Superior temporal gyrus (tissue), 1 donor: ENCODE measurements at regions not wholly inside any gene's neighbourhood (a gene's known extent, or its start where the extent isn't known, plus 50 kb on each side); places are given as distances from the start of the nearest gene placed in this dataset.
"Not testable (repeated sequence)": the region's sequence is repeated elsewhere in the genome, so short reads cannot be mapped to it uniquely, and the experiment has no call there.

Experiments
- DNase-seq: peaks from one replicate; pipeline ENCODE4 v3.0.0-alpha.2; 2016; ENCODE audit errors: extremely low spot score

- DNase-seq, result no peak
These were observed 181.4 kb downstream of the TLE3 start for GRCh38 chr15:69916169-69916785.

- DNase-seq, result no peak
These were observed 180.7 kb downstream of the TLE3 start for GRCh38 chr15:69917056-69917455.

GRCh38 chr15:69919816-69920215 lies 177.9 kb downstream of the TLE3 start:
- peak; percentile 19 for DNase-seq

GRCh38 chr15:69920221-69920620 lies 177.5 kb downstream of the TLE3 start:
- DNase-seq, result no peak

GRCh38 chr15:69921626-69922619 lies 175.8 kb downstream of the TLE3 start:
- no peak for DNase-seq

- DNase-seq, result no peak
These were observed 173.2 kb downstream of the TLE3 start for GRCh38 chr15:69924531-69924930.

GRCh38 chr15:69926006-69926405 lies 171.7 kb downstream of the TLE3 start:
- DNase-seq, result no peak

- no peak for DNase-seq
These were observed 171.0 kb downstream of the TLE3 start for GRCh38 chr15:69926721-69927120.

- DNase-seq, result not testable (repeated sequence)
These were observed 168.8 kb downstream of the TLE3 start for GRCh38 chr15:69928890-69929289.

GRCh38 chr15:69929905-69930630 lies 167.6 kb downstream of the TLE3 start:
- DNase-seq, result no peak

- no peak for DNase-seq
These were observed 167.0 kb downstream of the TLE3 start for GRCh38 chr15:69930754-69931153.

- peak; percentile 13 for DNase-seq
These were observed 166.6 kb downstream of the TLE3 start for GRCh38 chr15:69931156-69931555.

- no peak for DNase-seq
These were observed 163.1 kb downstream of the TLE3 start for GRCh38 chr15:69934607-69935006.

GRCh38 chr15:69939513-69940440 lies 157.9 kb downstream of the TLE3 start:
- peak; percentile 16 for DNase-seq

GRCh38 chr15:69940441-69941300 lies 157.0 kb downstream of the TLE3 start:
- peak; percentile 15 for DNase-seq

- no peak for DNase-seq
These were observed 156.5 kb downstream of the TLE3 start for GRCh38 chr15:69941301-69941605.

- no peak for DNase-seq
These were observed 155.8 kb downstream of the TLE3 start for GRCh38 chr15:69941706-69942495.

GRCh38 chr15:69943637-69944036 lies 154.1 kb downstream of the TLE3 start:
- no peak for DNase-seq

- DNase-seq, result no peak
These were observed 152.0 kb downstream of the TLE3 start for GRCh38 chr15:69945729-69946128.

- no peak for DNase-seq
These were observed 150.8 kb downstream of the TLE3 start for GRCh38 chr15:69946870-69947269.
